ENCODE measurements at regions not wholly inside any gene's neighbourhood (a gene's known extent, or its start where the extent isn't known, plus 50 kb on each side); places are given as distances from the start of the nearest gene placed in this dataset.

- TF ChIP-seq CTCF (IDR thresholded peaks at IDR 0.05; ENCODE audit: poor library complexity) (peak; percentile 70), EZH2phosphoT487 (IDR thresholded peaks at IDR 0.05; ENCODE audit: low read depth, severe bottlenecking, unreplicated experiment) (no peak), EZH2 (IDR thresholded peaks at IDR 0.05; ENCODE audit: borderline replicate concordance) (no peak)
Measured at GRCh38 chr1:185670187-185670627, 64.0 kb upstream of the HMCN1 start.

Data from hepatocyte (in vitro differentiated cells).